RWPE2 (cell line): ENCODE measurements at regions not wholly inside any gene's neighbourhood (a gene's known extent, or its start where the extent isn't known, plus 50 kb on each side); places are given as distances from the start of the nearest gene placed in this dataset.

Source experiments
- ATAC-seq: fragments of 200-7000 bp; cut with Tn5 transposase; 3 replicates; pipeline ENCODE4 v1.9.1; 2021; ENCODE audit warnings: low read depth
- DNase-seq: peaks from one replicate; pipeline ENCODE4 v3.0.0-alpha.2; 2020; ENCODE audit warnings: low spot score
- H3K27ac ChIP-seq: fragments of 450-650 bp; 2 replicates; pipeline ENCODE4 v1.5.1; 2017; ENCODE audit warnings: mild to moderate bottlenecking; ENCODE audit not compliant: poor library complexity, severe bottlenecking
- H3K27me3 ChIP-seq: fragments of 250-450 bp; sonication (Bioruptor Pico); 2 replicates; pipeline ENCODE4 v1.5.1; 2021; ENCODE audit warnings: mild to moderate bottlenecking, moderate library complexity; ENCODE audit not compliant: insufficient read depth, poor library complexity, severe bottlenecking
- H3K36me3 ChIP-seq: fragments of 250-450 bp; sonication (Bioruptor Pico); 2 replicates; pipeline ENCODE4 v1.5.1; 2020; ENCODE audit warnings: low read depth, mild to moderate bottlenecking, moderate library complexity
- H3K4me1 ChIP-seq: fragments of 250-450 bp; sonication (Bioruptor Pico); 2 replicates; pipeline ENCODE4 v1.5.1; 2021; ENCODE audit warnings: mild to moderate bottlenecking, moderate library complexity; ENCODE audit not compliant: insufficient read depth, poor library complexity, severe bottlenecking
- H3K4me3 ChIP-seq: fragments of 250-450 bp; sonication (Bioruptor Pico); 2 replicates; pipeline ENCODE4 v1.5.1; 2021; ENCODE audit warnings: mild to moderate bottlenecking, moderate library complexity; ENCODE audit not compliant: severe bottlenecking
- H3K9me3 ChIP-seq: fragments of 250-450 bp; sonication (Bioruptor Pico); 2 replicates; pipeline ENCODE4 v1.5.1; 2021; ENCODE audit warnings: mild to moderate bottlenecking, moderate library complexity; ENCODE audit not compliant: severe bottlenecking
- CTCF ChIP-seq: fragments of 450-650 bp; IDR thresholded peaks from one replicate; pipeline ENCODE4 v1.5.1; 2017; ENCODE audit warnings: mild to moderate bottlenecking, moderate library complexity; ENCODE audit not compliant: poor library complexity, severe bottlenecking

GRCh38 chr2:220915092-220915623, 656.9 kb downstream of the EPHA4 start:
- ATAC-seq: no peak
- H3K4me3 ChIP-seq: no peak overlapping the region
- no peaks in the 10 kb centered on the region for H3K36me3 ChIP-seq
- TF ChIP-seq CTCF: no peak
- H3K27me3 ChIP-seq: no peaks in the 10 kb centered on the region
- H3K27ac ChIP-seq: no peak overlapping the region
- H3K4me1 ChIP-seq: no peaks in the 10 kb centered on the region
- no peak for DNase-seq
- H3K9me3 ChIP-seq: no peaks in the 10 kb centered on the region

- no peaks in the 10 kb centered on the region for H3K27me3 ChIP-seq
- no peak for ATAC-seq
Measured at GRCh38 chr2:220916931-220917330, 655.2 kb downstream of the EPHA4 start.

GRCh38 chr2:220930271-220931076, 641.6 kb downstream of the EPHA4 start:
- DNase-seq (no peak), ATAC-seq (no peak)
- TF ChIP-seq CTCF: no peak
- H3K4me1 ChIP-seq: no peaks in the 10 kb centered on the region
- no peak overlapping the region for H3K4me3 ChIP-seq
- H3K36me3 ChIP-seq: no peaks in the 10 kb centered on the region
- no peaks in the 10 kb centered on the region for H3K27me3 ChIP-seq
- no peak overlapping the region for H3K27ac ChIP-seq
- no peaks in the 10 kb centered on the region for H3K9me3 ChIP-seq

More at GRCh38 chr2:220916931-220917330, 655.2 kb downstream of the EPHA4 start:
- Histone ChIP-seq H3K4me1 (no peaks in the 10 kb centered on the region), H3K36me3 (no peaks in the 10 kb centered on the region), H3K27ac (no peak overlapping the region), H3K9me3 (no peaks in the 10 kb centered on the region), H3K4me3 (no peak overlapping the region)
- TF ChIP-seq CTCF: no peak
- DNase-seq: no peak

GRCh38 chr2:220931491-220931890, 640.6 kb downstream of the EPHA4 start:
- H3K9me3 ChIP-seq: no peaks in the 10 kb centered on the region
- no peak overlapping the region for H3K27ac ChIP-seq
- no peaks in the 10 kb centered on the region for H3K27me3 ChIP-seq
- no peaks in the 10 kb centered on the region for H3K36me3 ChIP-seq
- DNase-seq (no peak), ATAC-seq (no peak)
- H3K4me3 ChIP-seq: no peak overlapping the region
- TF ChIP-seq CTCF: no peak
- no peaks in the 10 kb centered on the region for H3K4me1 ChIP-seq

- Histone ChIP-seq H3K4me3 (no peak overlapping the region), H3K36me3 (no peaks in the 10 kb centered on the region), H3K9me3 (no peaks in the 10 kb centered on the region), H3K4me1 (no peaks in the 10 kb centered on the region), H3K27me3 (no peaks in the 10 kb centered on the region), H3K27ac (no peak overlapping the region)
- no peak for TF ChIP-seq CTCF
- ATAC-seq (no peak), DNase-seq (no peak)
Measured at GRCh38 chr2:220932041-220932440, 640.1 kb downstream of the EPHA4 start.
